Mesenchymal stem cell (in vitro differentiated cells and primary cell): ENCODE measurements at regions not wholly inside any gene's neighbourhood (a gene's known extent, or its start where the extent isn't known, plus 50 kb on each side); places are given as distances from the start of the nearest gene placed in this dataset.

Experiments used
- DNase-seq: peaks from one replicate; pipeline ENCODE4 v3.0.0-alpha.2; 2013
- H2AFZ ChIP-seq: one replicate; pipeline ENCODE4 v1.6.1; 2013; ENCODE audit warnings: low read depth, mild to moderate bottlenecking, control low read depth, inconsistent platforms, low read length, moderate library complexity
- H2AK5ac ChIP-seq: 2 replicates; pipeline ENCODE4 v1.6.1; 2013; ENCODE audit warnings: low read length, moderate library complexity, mild to moderate bottlenecking, inconsistent platforms; ENCODE audit not compliant: severe bottlenecking
- H2BK120ac ChIP-seq: one replicate; pipeline ENCODE4 v1.6.1; 2013; ENCODE audit warnings: low read depth, mild to moderate bottlenecking, inconsistent platforms, low read length, moderate library complexity
- H2BK12ac ChIP-seq, 2 experiments: one replicate each; pipeline ENCODE4 v1.6.1; 2013; ENCODE audit warnings: inconsistent platforms in 2 of 2, low read length in 2 of 2, mild to moderate bottlenecking in 2 of 2, moderate library complexity in 2 of 2, control low read depth in 1 of 2
- H2BK15ac ChIP-seq: one replicate; pipeline ENCODE4 v1.6.1; 2013; ENCODE audit warnings: mild to moderate bottlenecking, low read depth, inconsistent platforms; ENCODE audit not compliant: poor library complexity, severe bottlenecking
- H2BK5ac ChIP-seq: 2 replicates; pipeline ENCODE4 v1.6.1; 2013; ENCODE audit warnings: low read depth, mild to moderate bottlenecking, low read length, control low read depth, inconsistent platforms; ENCODE audit not compliant: poor library complexity, severe bottlenecking
- H3K14ac ChIP-seq, 2 experiments: one replicate each; pipeline ENCODE4 v1.6.1; 2013; ENCODE audit warnings: inconsistent platforms in 2 of 2, low read length in 2 of 2, control low read depth in 1 of 2, mild to moderate bottlenecking in 1 of 2, moderate library complexity in 1 of 2
- H3K18ac ChIP-seq, 2 experiments: one replicate each; pipeline ENCODE4 v1.6.1; 2013; ENCODE audit warnings: inconsistent platforms in 2 of 2, low read length in 2 of 2, control low read depth in 1 of 2, low read depth in 1 of 2, mild to moderate bottlenecking in 1 of 2
- H3K23ac ChIP-seq, 2 experiments: one replicate each; pipeline ENCODE4 v1.6.1; 2013; ENCODE audit warnings: inconsistent platforms in 2 of 2, low read length in 2 of 2, mild to moderate bottlenecking in 2 of 2, moderate library complexity in 2 of 2, control low read depth in 1 of 2
- H3K27ac ChIP-seq: 2 replicates; pipeline ENCODE4 v1.5.1; 2013; ENCODE audit warnings: mild to moderate bottlenecking, moderate library complexity, low read length, control low read depth, inconsistent platforms; ENCODE audit not compliant: poor library complexity, severe bottlenecking
- H3K27me3 ChIP-seq, 2 experiments: 2 replicates each; pipeline versions ENCODE4 v1.6.1 to v1.7.0; 2013; ENCODE audit warnings: low read length in 2 of 2, mild to moderate bottlenecking in 2 of 2, moderate library complexity in 2 of 2, control low read depth in 1 of 2, inconsistent platforms in 1 of 2; ENCODE audit not compliant: control insufficient read depth in 1 of 2, insufficient read depth in 1 of 2
- H3K36me3 ChIP-seq, 2 experiments: 2 replicates each; pipeline versions ENCODE4 v1.6.1 to v1.7.0; 2013; ENCODE audit warnings: low read length in 2 of 2, control low read depth in 1 of 2, inconsistent platforms in 1 of 2, low read depth in 1 of 2, mild to moderate bottlenecking in 1 of 2; ENCODE audit not compliant: insufficient read depth in 2 of 2, control insufficient read depth in 1 of 2
- H3K4ac ChIP-seq, 2 experiments: one replicate each; pipeline ENCODE4 v1.6.1; 2013; ENCODE audit warnings: inconsistent platforms in 2 of 2, low read length in 2 of 2, mild to moderate bottlenecking in 2 of 2, moderate library complexity in 2 of 2, control low read depth in 1 of 2, low read depth in 1 of 2
- H3K4me1 ChIP-seq: 2 replicates; pipeline ENCODE4 v1.6.1; 2013; ENCODE audit warnings: low read depth, low read length, control low read depth; ENCODE audit not compliant: control insufficient read depth, insufficient read depth
- H3K4me2 ChIP-seq: 2 replicates; pipeline ENCODE4 v1.6.1; 2013; ENCODE audit warnings: low read length, mild to moderate bottlenecking, inconsistent platforms; ENCODE audit not compliant: poor library complexity, severe bottlenecking
- H3K4me3 ChIP-seq, 2 experiments: 2 replicates each; pipeline versions ENCODE4 v1.5.1 to v1.7.0; 2013; ENCODE audit warnings: low read length in 2 of 2, mild to moderate bottlenecking in 2 of 2, control low read depth in 1 of 2, low read depth in 1 of 2; ENCODE audit not compliant: insufficient read depth in 1 of 2
- H3K79me1 ChIP-seq: replicated peaks from 2 replicates; pipeline ENCODE4 v1.6.1; 2013; ENCODE audit warnings: mild to moderate bottlenecking, control low read depth, low read length, inconsistent platforms; ENCODE audit not compliant: poor library complexity, severe bottlenecking
- H3K9ac ChIP-seq: 2 replicates; pipeline ENCODE4 v1.7.0; 2013; ENCODE audit warnings: mild to moderate bottlenecking, low read length, moderate library complexity
- H3K9me3 ChIP-seq: 2 replicates; pipeline ENCODE4 v1.7.0; 2013; ENCODE audit warnings: mild to moderate bottlenecking, low read length; ENCODE audit not compliant: control insufficient read depth
- H4K8ac ChIP-seq: one replicate; pipeline ENCODE4 v1.6.1; 2013; ENCODE audit warnings: inconsistent platforms, mild to moderate bottlenecking, low read length, moderate library complexity
- H4K91ac ChIP-seq: one replicate; pipeline ENCODE4 v1.6.1; 2013; ENCODE audit warnings: mild to moderate bottlenecking, low read length, inconsistent platforms
- WGBS: methylation state at CpG from one replicate; pipeline ENCODE4 v1.1.7; 2013; ENCODE audit warnings: mixed read lengths; 5-methylcytosine and 5-hydroxymethylcytosine counted together

DNA sequence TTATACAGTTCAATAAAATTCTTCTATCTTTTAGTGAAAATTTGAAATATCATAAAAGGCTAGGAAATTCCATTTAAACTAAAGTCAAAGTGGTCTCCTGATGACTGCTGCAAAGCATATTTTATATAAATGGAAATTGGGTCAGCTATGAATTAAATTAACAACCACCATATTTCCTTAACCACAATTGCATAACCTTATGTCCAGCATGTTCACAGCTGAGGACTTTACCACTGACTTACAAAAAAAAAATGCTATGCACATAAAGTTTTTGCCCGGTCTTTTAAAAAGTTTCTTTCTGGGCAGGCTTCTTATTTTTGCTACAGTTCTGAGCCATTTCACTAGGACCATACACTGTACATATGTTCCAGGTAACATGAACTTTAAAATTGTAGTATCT lies 208.6 kb upstream of the RGMB start:
- Histone ChIP-seq H3K4me3 (no peak overlapping the region), H2AK5ac (no peak overlapping the region), H4K8ac (no peak overlapping the region), H3K4ac (no peak overlapping the region), H2BK15ac (no peak overlapping the region), H3K23ac (no peak overlapping the region), H3K14ac (no peak overlapping the region), H4K91ac (no peak overlapping the region), H2BK5ac (no peak overlapping the region), H2BK12ac (no peak overlapping the region), H3K18ac (no peak overlapping the region), H2BK120ac (no peak overlapping the region), H3K9ac (no peak overlapping the region), H3K9me3 (no peaks in the 10 kb centered on the region), H3K4me2 (no peak overlapping the region), H3K27ac (no peak overlapping the region), H3K79me1 (no peaks in the 10 kb centered on the region), H3K27me3 (no peaks in the 10 kb centered on the region), H2AFZ (no peak overlapping the region), H3K4me1 (no peaks in the 10 kb centered on the region), H3K36me3 (no peaks in the 10 kb centered on the region)
- WGBS, result 90% methylated on average over 1 of the region's 1 CpG
- DNase-seq, result no peak

DNA sequence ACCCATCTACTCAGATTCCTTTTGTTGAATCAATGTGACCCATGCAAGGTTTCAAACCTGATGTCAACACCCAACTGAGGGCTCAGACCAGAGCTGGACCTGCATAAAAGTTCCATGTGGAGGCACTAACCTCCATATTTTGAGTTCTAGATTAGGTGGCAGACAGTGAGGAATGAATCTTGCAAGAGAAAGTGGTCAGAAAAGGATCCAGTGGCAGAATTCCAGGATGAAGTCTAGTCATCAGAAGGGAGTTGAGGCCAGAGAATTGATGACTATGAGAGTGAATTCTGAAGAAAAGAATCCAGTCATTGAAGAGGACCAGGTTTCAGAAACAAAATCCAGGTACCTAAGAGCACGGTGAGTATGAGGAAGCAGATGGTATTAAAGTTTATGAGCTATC lies 205.1 kb upstream of the RGMB start:
- Histone ChIP-seq H2AK5ac (no peak overlapping the region), H2BK15ac (no peak overlapping the region), H2BK5ac (no peak overlapping the region), H3K4me3 (no peak overlapping the region), H3K9ac (no peak overlapping the region), H3K23ac (no peak overlapping the region), H3K4me2 (no peak overlapping the region), H3K36me3 (no peaks in the 10 kb centered on the region), H3K18ac (peak overlapping the region in 1 of 2 experiments; percentile 52), H3K14ac (no peak overlapping the region), H3K79me1 (no peaks in the 10 kb centered on the region), H3K4me1 (peaks cover 2% of the 10 kb centered on the region), H4K91ac (no peak overlapping the region), H3K27ac (no peak overlapping the region), H3K4ac (peak overlapping the region in 1 of 2 experiments; percentile 69), H2BK12ac (peak overlapping the region in 1 of 2 experiments; percentile 61), H3K9me3 (no peaks in the 10 kb centered on the region), H4K8ac (no peak overlapping the region), H2BK120ac (no peak overlapping the region), H2AFZ (no peak overlapping the region), H3K27me3 (no peaks in the 10 kb centered on the region)
- no peak for DNase-seq
- 100% methylated on average over 1 of the region's 1 CpG for WGBS

GRCh38 chr5:98569288-98569687 lies 204.2 kb upstream of the RGMB start:
- no peak overlapping the region for H3K23ac ChIP-seq
- H2BK5ac ChIP-seq, result no peak overlapping the region
- 96% methylated on average over 4 of the region's 4 CpGs for WGBS
- H3K14ac ChIP-seq, result no peak overlapping the region
- H2BK15ac ChIP-seq, result no peak overlapping the region
- H3K27ac ChIP-seq, result no peak overlapping the region
- no peak for DNase-seq
- H2BK120ac ChIP-seq, result no peak overlapping the region
- peak overlapping the region in 1 of 2 experiments; percentile 13 for H2BK12ac ChIP-seq
- H2AFZ ChIP-seq, result no peak overlapping the region
- no peak overlapping the region for H2AK5ac ChIP-seq
- no peaks in the 10 kb centered on the region for H3K27me3 ChIP-seq
- no peak overlapping the region for H3K4me3 ChIP-seq
- no peaks in the 10 kb centered on the region for H3K36me3 ChIP-seq
- no peaks in the 10 kb centered on the region for H3K9me3 ChIP-seq
- H3K18ac ChIP-seq, result no peak overlapping the region
- H4K8ac ChIP-seq, result no peak overlapping the region
- no peak overlapping the region for H3K4me2 ChIP-seq
- H3K4me1 ChIP-seq, result peaks cover 2% of the 10 kb centered on the region
- H4K91ac ChIP-seq, result no peak overlapping the region
- H3K79me1 ChIP-seq, result no peaks in the 10 kb centered on the region
- no peak overlapping the region for H3K9ac ChIP-seq
- H3K4ac ChIP-seq, result no peak overlapping the region

- whole genome bisulfite sequencing, result no CpG with 5 or more reads among the region's 1 CpG
- H3K9me3 ChIP-seq, result no peaks in the 10 kb centered on the region
- peaks cover 2% of the 10 kb centered on the region for H3K4me1 ChIP-seq
- no peak overlapping the region for H2BK15ac ChIP-seq
- H3K79me1 ChIP-seq, result no peaks in the 10 kb centered on the region
- H2BK5ac ChIP-seq, result no peak overlapping the region
- H3K4ac ChIP-seq, result no peak overlapping the region
- no peak overlapping the region for H3K18ac ChIP-seq
- H3K27me3 ChIP-seq, result no peaks in the 10 kb centered on the region
- peak; percentile 26 for DNase-seq
- no peak overlapping the region for H2BK120ac ChIP-seq
- H3K4me2 ChIP-seq, result no peak overlapping the region
- no peaks in the 10 kb centered on the region for H3K36me3 ChIP-seq
- H3K23ac ChIP-seq, result no peak overlapping the region
- H2AK5ac ChIP-seq, result no peak overlapping the region
- no peak overlapping the region for H3K14ac ChIP-seq
- no peak overlapping the region for H3K27ac ChIP-seq
- no peak overlapping the region for H2BK12ac ChIP-seq
- H4K8ac ChIP-seq, result no peak overlapping the region
- H4K91ac ChIP-seq, result no peak overlapping the region
- no peak overlapping the region for H3K4me3 ChIP-seq
- H3K9ac ChIP-seq, result peak overlapping the region; percentile 7
- no peak overlapping the region for H2AFZ ChIP-seq
Measured at GRCh38 chr5:98570010-98570409, 203.5 kb upstream of the RGMB start.
